Uterus (tissue), 2 donors: ENCODE measurements at regions not wholly inside any gene's neighbourhood (a gene's known extent, or its start where the extent isn't known, plus 50 kb on each side); places are given as distances from the start of the nearest gene placed in this dataset.

Source experiments
- POLR2A ChIP-seq, 2 donors: fragments of 450-650 bp; IDR thresholded peaks; one replicate each; pipeline ENCODE4 v1.6.1; 2016; ENCODE audit warnings: antibody characterized with exemption in 2 of 2, mild to moderate bottlenecking in 1 of 2, moderate library complexity in 1 of 2
- TF ChIP-seq, protein P1 (sequence below), 4 experiments: fragments of 200-600 bp in 2 of 4; fragments of 450-650 bp in 2 of 4; sonication (generic) in 2 of 4; IDR thresholded peaks; one replicate each; pipeline ENCODE4 v1.5.1; 2016 to 2019; ENCODE audit warnings: antibody characterized with exemption in 4 of 4, mild to moderate bottlenecking in 2 of 4, moderate library complexity in 1 of 4

DNA sequence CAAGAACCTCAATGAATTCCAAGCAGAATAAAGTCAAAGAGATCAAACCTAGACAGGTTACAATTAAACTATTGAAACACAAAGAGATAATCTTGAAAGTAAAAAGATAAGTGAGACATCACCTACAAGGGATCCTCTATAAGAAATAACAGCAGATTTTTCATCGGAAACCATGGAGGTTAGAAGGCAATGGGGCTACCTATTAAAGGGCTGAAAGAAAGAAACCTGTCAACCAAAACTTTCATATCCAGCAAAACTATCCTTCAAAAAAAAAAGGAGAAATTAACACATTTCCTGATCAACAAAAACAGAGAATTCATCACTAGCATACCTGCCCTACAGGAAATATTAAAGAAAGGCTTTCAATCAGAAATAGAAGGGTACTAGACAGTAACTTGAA lies 244.9 kb downstream of the ARHGAP12 start:
- TF ChIP-seq, protein P1, sequence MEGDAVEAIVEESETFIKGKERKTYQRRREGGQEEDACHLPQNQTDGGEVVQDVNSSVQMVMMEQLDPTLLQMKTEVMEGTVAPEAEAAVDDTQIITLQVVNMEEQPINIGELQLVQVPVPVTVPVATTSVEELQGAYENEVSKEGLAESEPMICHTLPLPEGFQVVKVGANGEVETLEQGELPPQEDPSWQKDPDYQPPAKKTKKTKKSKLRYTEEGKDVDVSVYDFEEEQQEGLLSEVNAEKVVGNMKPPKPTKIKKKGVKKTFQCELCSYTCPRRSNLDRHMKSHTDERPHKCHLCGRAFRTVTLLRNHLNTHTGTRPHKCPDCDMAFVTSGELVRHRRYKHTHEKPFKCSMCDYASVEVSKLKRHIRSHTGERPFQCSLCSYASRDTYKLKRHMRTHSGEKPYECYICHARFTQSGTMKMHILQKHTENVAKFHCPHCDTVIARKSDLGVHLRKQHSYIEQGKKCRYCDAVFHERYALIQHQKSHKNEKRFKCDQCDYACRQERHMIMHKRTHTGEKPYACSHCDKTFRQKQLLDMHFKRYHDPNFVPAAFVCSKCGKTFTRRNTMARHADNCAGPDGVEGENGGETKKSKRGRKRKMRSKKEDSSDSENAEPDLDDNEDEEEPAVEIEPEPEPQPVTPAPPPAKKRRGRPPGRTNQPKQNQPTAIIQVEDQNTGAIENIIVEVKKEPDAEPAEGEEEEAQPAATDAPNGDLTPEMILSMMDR (IDR thresholded peaks at IDR 0.05), result no peak
- TF ChIP-seq POLR2A (IDR thresholded peaks at IDR 0.05), result no peak
